GM19397 (cell line): ENCODE measurements at regions not wholly inside any gene's neighbourhood (a gene's known extent, or its start where the extent isn't known, plus 50 kb on each side); places are given as distances from the start of the nearest gene placed in this dataset.

Experiments used
- ATAC-seq: cut with Tn5 transposase; IDR thresholded peaks from one replicate; pipeline ENCODE4 v1.9.1; 2021; ENCODE audit warnings: mild to moderate bottlenecking, moderate library complexity; ENCODE audit not compliant: unreplicated experiment

GRCh38 chr1:208820580-208821212 lies 576.5 kb upstream of the PLXNA2 start:
- no peak for ATAC-seq

- ATAC-seq: no peak
Measured at GRCh38 chr1:208821939-208822338, 577.8 kb upstream of the PLXNA2 start.

GRCh38 chr1:208825300-208825699 lies 581.1 kb upstream of the PLXNA2 start:
- ATAC-seq: no peak

- ATAC-seq: no peak
Measured at GRCh38 chr1:208829595-208829994, 585.4 kb upstream of the PLXNA2 start.

GRCh38 chr1:208834381-208835096 lies 590.4 kb upstream of the PLXNA2 start:
- no peak for ATAC-seq

- no peak for ATAC-seq
Measured at GRCh38 chr1:208835097-208835463, 590.9 kb upstream of the PLXNA2 start.

GRCh38 chr1:208835781-208836180 lies 591.6 kb upstream of the PLXNA2 start:
- no peak for ATAC-seq

GRCh38 chr1:208837242-208837641 lies 593.1 kb upstream of the PLXNA2 start:
- no peak for ATAC-seq

GRCh38 chr1:208841436-208841835 lies 597.3 kb upstream of the PLXNA2 start:
- ATAC-seq: no peak

GRCh38 chr1:208842451-208842850 lies 598.3 kb upstream of the PLXNA2 start:
- no peak for ATAC-seq

GRCh38 chr1:208844158-208844557 lies 600.0 kb upstream of the PLXNA2 start:
- no peak for ATAC-seq

- ATAC-seq: no peak
Measured at GRCh38 chr1:208848854-208849253, 604.7 kb upstream of the PLXNA2 start.

- ATAC-seq: no peak
Measured at GRCh38 chr1:208850442-208850841, 606.3 kb upstream of the PLXNA2 start.

- ATAC-seq: no peak
Measured at GRCh38 chr1:208851366-208851765, 607.2 kb upstream of the PLXNA2 start.

GRCh38 chr1:208852911-208853310 lies 608.7 kb upstream of the PLXNA2 start:
- no peak for ATAC-seq

GRCh38 chr1:208855403-208855802 lies 611.2 kb upstream of the PLXNA2 start:
- ATAC-seq: no peak

- no peak for ATAC-seq
Measured at GRCh38 chr1:208857465-208857864, 613.3 kb upstream of the PLXNA2 start.

GRCh38 chr1:208858738-208859137 lies 614.6 kb upstream of the PLXNA2 start:
- ATAC-seq: no peak

- ATAC-seq: no peak
Measured at GRCh38 chr1:208864366-208864965, 620.3 kb upstream of the PLXNA2 start.

GRCh38 chr1:208866386-208866955 lies 622.3 kb upstream of the PLXNA2 start:
- no peak for ATAC-seq

- ATAC-seq: no peak
Measured at GRCh38 chr1:208868554-208868953, 624.4 kb upstream of the PLXNA2 start.

- ATAC-seq: no peak
Measured at GRCh38 chr1:208874915-208875314, 630.7 kb upstream of the PLXNA2 start.
